IMR-90 (cell line): ENCODE measurements at regions not wholly inside any gene's neighbourhood (a gene's known extent, or its start where the extent isn't known, plus 50 kb on each side); places are given as distances from the start of the nearest gene placed in this dataset.

Experiments
- MXI1 ChIP-seq: IDR thresholded peaks from 2 replicates; pipeline ENCODE4 v1.6.1; 2012; ENCODE audit warnings: low read depth, mild to moderate bottlenecking, low read length, moderate library complexity, borderline replicate concordance
- POLR2A ChIP-seq: IDR thresholded peaks from 2 replicates; pipeline ENCODE4 v1.6.1; 2012; ENCODE audit warnings: mild to moderate bottlenecking, low read depth, low read length
- TF ChIP-seq, protein P1 (sequence below): conservative IDR thresholded peaks from 2 replicates; pipeline ENCODE4 v1.5.1; 2012; ENCODE audit warnings: mild to moderate bottlenecking, low read depth, low read length, improper control_type of control experiment

DNA sequence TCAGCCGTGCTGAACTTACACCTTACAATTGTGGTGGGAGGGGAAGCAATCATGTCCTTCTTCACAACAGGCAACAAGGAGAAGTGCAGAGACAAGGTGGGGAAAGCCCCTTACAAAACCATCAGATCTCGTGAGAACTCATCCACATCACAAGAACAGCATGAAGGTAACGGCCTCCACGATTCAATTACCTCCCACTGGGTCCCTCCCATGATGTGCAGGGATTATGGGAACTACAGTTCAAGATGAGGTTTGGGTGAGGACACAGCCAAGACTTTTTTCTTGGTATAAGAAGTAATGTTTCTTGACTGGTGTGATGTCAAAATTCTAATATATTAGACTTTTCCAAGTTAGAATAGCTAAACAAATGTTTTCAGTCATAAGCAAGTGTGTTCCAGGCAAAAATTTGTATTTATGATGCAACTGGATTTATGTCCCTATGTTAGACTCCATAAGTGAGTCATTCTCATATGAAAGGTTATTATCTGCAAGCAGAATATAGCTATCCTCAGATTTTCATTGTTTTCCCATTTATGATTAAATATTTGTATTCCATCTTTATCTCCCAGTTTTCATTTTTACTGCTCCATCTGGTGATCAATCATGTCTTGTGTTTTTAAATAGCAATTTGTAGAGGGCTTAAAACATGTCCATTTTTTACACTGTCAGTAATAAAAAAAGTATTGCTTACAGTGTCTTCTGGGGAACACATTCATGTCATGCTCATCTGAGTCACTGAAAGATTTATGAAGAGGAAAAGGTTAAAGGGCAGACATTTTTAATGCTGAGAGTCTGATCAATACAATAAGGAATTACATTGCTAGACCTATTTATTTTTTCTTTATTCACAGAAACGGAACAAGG, 995.2 kb upstream of the CDH2 start:
- TF ChIP-seq, protein P1, sequence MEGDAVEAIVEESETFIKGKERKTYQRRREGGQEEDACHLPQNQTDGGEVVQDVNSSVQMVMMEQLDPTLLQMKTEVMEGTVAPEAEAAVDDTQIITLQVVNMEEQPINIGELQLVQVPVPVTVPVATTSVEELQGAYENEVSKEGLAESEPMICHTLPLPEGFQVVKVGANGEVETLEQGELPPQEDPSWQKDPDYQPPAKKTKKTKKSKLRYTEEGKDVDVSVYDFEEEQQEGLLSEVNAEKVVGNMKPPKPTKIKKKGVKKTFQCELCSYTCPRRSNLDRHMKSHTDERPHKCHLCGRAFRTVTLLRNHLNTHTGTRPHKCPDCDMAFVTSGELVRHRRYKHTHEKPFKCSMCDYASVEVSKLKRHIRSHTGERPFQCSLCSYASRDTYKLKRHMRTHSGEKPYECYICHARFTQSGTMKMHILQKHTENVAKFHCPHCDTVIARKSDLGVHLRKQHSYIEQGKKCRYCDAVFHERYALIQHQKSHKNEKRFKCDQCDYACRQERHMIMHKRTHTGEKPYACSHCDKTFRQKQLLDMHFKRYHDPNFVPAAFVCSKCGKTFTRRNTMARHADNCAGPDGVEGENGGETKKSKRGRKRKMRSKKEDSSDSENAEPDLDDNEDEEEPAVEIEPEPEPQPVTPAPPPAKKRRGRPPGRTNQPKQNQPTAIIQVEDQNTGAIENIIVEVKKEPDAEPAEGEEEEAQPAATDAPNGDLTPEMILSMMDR, result no peak
- TF ChIP-seq POLR2A, result no peak
- TF ChIP-seq MXI1, result no peak
